H9 (cell line): ENCODE measurements at regions not wholly inside any gene's neighbourhood (a gene's known extent, or its start where the extent isn't known, plus 50 kb on each side); places are given as distances from the start of the nearest gene placed in this dataset.

Experiments
- DNase-seq: peaks from one replicate; pipeline ENCODE4 v3.0.0-alpha.2; 2017
- H2AFZ ChIP-seq: one replicate; pipeline ENCODE4 v1.6.1; 2013; ENCODE audit warnings: mild to moderate bottlenecking, low read length, control low read depth, moderate library complexity
- H2AK5ac ChIP-seq: 2 replicates; pipeline ENCODE4 v1.6.1; 2013; ENCODE audit warnings: low read length, control low read depth, mixed read lengths; ENCODE audit not compliant: insufficient read length
- H2BK120ac ChIP-seq: one replicate; pipeline ENCODE4 v1.6.1; 2013; ENCODE audit warnings: low read depth, mild to moderate bottlenecking, low read length, control low read depth, inconsistent platforms; ENCODE audit not compliant: poor library complexity, severe bottlenecking
- H2BK12ac ChIP-seq: 2 replicates; pipeline ENCODE4 v1.6.1; 2013; ENCODE audit warnings: low read length, control low read depth, mixed read lengths, low read depth; ENCODE audit not compliant: insufficient read length
- H2BK15ac ChIP-seq: 2 replicates; pipeline ENCODE4 v1.6.1; 2013; ENCODE audit warnings: low read depth, low read length, control low read depth
- H2BK20ac ChIP-seq: one replicate; pipeline ENCODE4 v1.6.1; 2013; ENCODE audit warnings: low read depth, mild to moderate bottlenecking, low read length, control low read depth, inconsistent platforms; ENCODE audit not compliant: poor library complexity, severe bottlenecking
- H2BK5ac ChIP-seq: 2 replicates; pipeline ENCODE4 v1.6.1; 2013; ENCODE audit warnings: low read length, control low read depth, mixed read lengths; ENCODE audit not compliant: insufficient read length
- H3K14ac ChIP-seq: 2 replicates; pipeline ENCODE4 v1.6.1; 2013; ENCODE audit warnings: low read length, control low read depth; ENCODE audit not compliant: insufficient read depth
- H3K18ac ChIP-seq: 2 replicates; pipeline ENCODE4 v1.6.1; 2013; ENCODE audit warnings: low read depth, mild to moderate bottlenecking, mixed read lengths, low read length, control low read depth; ENCODE audit not compliant: insufficient read length
- H3K23ac ChIP-seq: 2 replicates; pipeline ENCODE4 v1.6.1; 2013; ENCODE audit warnings: low read length, control low read depth, mixed read lengths, low read depth; ENCODE audit not compliant: insufficient read length
- H3K23me2 ChIP-seq: 2 replicates; pipeline ENCODE4 v1.6.1; 2013; ENCODE audit warnings: low read depth, mild to moderate bottlenecking, mixed read lengths, low read length, control low read depth; ENCODE audit not compliant: insufficient read length, poor library complexity, severe bottlenecking
- H3K27ac ChIP-seq: 2 replicates; pipeline ENCODE4 v1.5.1; 2013; ENCODE audit warnings: low read length, control low read depth, mixed read lengths, low read depth; ENCODE audit not compliant: insufficient read length
- H3K27me3 ChIP-seq: 2 replicates; pipeline ENCODE4 v1.6.1; 2013; ENCODE audit warnings: low read length, control low read depth, inconsistent platforms; ENCODE audit not compliant: insufficient read depth
- H3K4ac ChIP-seq: 2 replicates; pipeline ENCODE4 v1.6.1; 2013; ENCODE audit warnings: low read depth, mild to moderate bottlenecking, control low read depth, inconsistent platforms, low read length, moderate library complexity
- H3K4me1 ChIP-seq: 2 replicates; pipeline ENCODE4 v1.6.1; 2013; ENCODE audit warnings: low read length, control low read depth, inconsistent platforms; ENCODE audit not compliant: insufficient read depth
- H3K4me2 ChIP-seq: 2 replicates; pipeline ENCODE4 v1.6.1; 2013; ENCODE audit warnings: low read length, control low read depth, mixed read lengths; ENCODE audit not compliant: insufficient read length, insufficient read depth
- H3K56ac ChIP-seq: 2 replicates; pipeline ENCODE4 v1.6.1; 2013; ENCODE audit warnings: low read depth, mild to moderate bottlenecking, mixed read lengths, low read length, control low read depth; ENCODE audit not compliant: insufficient read length
- H3K79me1 ChIP-seq: 2 replicates; pipeline ENCODE4 v1.6.1; 2013; ENCODE audit warnings: low read depth, mild to moderate bottlenecking, moderate library complexity, low read length, control low read depth, inconsistent platforms; ENCODE audit not compliant: insufficient read depth, poor library complexity, severe bottlenecking
- H3K79me2 ChIP-seq: 2 replicates; pipeline ENCODE4 v1.6.1; 2013; ENCODE audit warnings: low read length, control low read depth, inconsistent platforms; ENCODE audit not compliant: insufficient read depth
- H3K9ac ChIP-seq: 2 replicates; pipeline ENCODE4 v1.6.1; 2013; ENCODE audit warnings: low read length, control low read depth, mixed read lengths; ENCODE audit not compliant: insufficient read length; ENCODE audit errors: extremely low read depth
- H3K9me3 ChIP-seq: one replicate; pipeline ENCODE4 v1.6.1; 2013; ENCODE audit warnings: low read depth, low read length, inconsistent platforms; ENCODE audit not compliant: control insufficient read depth
- H3T11ph ChIP-seq: one replicate; pipeline ENCODE4 v1.6.1; 2013; ENCODE audit warnings: mild to moderate bottlenecking, low read length, control low read depth, inconsistent platforms
- H4K20me1 ChIP-seq: one replicate; pipeline ENCODE4 v1.6.1; 2013; ENCODE audit not compliant: control insufficient read depth, insufficient read length, insufficient read depth
- H4K5ac ChIP-seq: 2 replicates; pipeline ENCODE4 v1.6.1; 2013; ENCODE audit warnings: low read depth, mild to moderate bottlenecking, mixed read lengths, low read length, control low read depth; ENCODE audit not compliant: insufficient read length
- H4K8ac ChIP-seq: replicated peaks from 2 replicates; pipeline ENCODE4 v1.6.1; 2013; ENCODE audit warnings: low read length, control low read depth, mixed read lengths, low read depth; ENCODE audit not compliant: insufficient read length
- H4K91ac ChIP-seq: 2 replicates; pipeline ENCODE4 v1.6.1; 2013; ENCODE audit warnings: low read depth, mild to moderate bottlenecking, moderate library complexity, mixed read lengths, low read length, control low read depth; ENCODE audit not compliant: insufficient read length
- H3K27ac Mint-ChIP-seq, 3 experiments: 2 replicates in 2 of 3; 3 replicates in 1 of 3; pipeline ENCODE4 v1.8.0; 2020 to 2021; ENCODE audit warnings: mixed read lengths in 3 of 3, mild to moderate bottlenecking in 1 of 3, moderate library complexity in 1 of 3
- H3K27me3 Mint-ChIP-seq: 2 replicates; pipeline ENCODE4 v1.8.0; 2021; ENCODE audit warnings: low read depth, mild to moderate bottlenecking, moderate library complexity, mixed read lengths
- H3K36me3 Mint-ChIP-seq, 3 experiments: 2 replicates in 2 of 3; 3 replicates in 1 of 3; pipeline ENCODE4 v1.8.0; 2020 to 2021; ENCODE audit warnings: low read depth in 3 of 3, mixed read lengths in 3 of 3; ENCODE audit not compliant: insufficient read depth in 1 of 3
- H3K4me1 Mint-ChIP-seq, 2 experiments: 2 replicates each; pipeline ENCODE4 v1.8.0; 2020; ENCODE audit warnings: mixed read lengths in 2 of 2
- H3K4me3 Mint-ChIP-seq, 2 experiments: 2 replicates in 1 of 2; 3 replicates in 1 of 2; pipeline ENCODE4 v1.8.0; 2020 to 2021; ENCODE audit warnings: mild to moderate bottlenecking in 2 of 2, mixed read lengths in 2 of 2, moderate library complexity in 1 of 2
- H3K9me3 Mint-ChIP-seq, 2 experiments: 2 replicates in 1 of 2; 3 replicates in 1 of 2; pipeline ENCODE4 v1.8.0; 2020; ENCODE audit warnings: mild to moderate bottlenecking in 2 of 2, mixed read lengths in 2 of 2, moderate library complexity in 1 of 2
- WGBS: extraction: QIAGEN DNeasy Blood & Tissue Kit; methylation state at CpG from one replicate; pipeline ENCODE4 v1.1.7; 2013; ENCODE audit warnings: missing lambda C conversion rate, low lambda C conversion rate, mixed read lengths; ENCODE audit not compliant: insufficient read length; ENCODE audit errors: extremely low coverage; 5-methylcytosine and 5-hydroxymethylcytosine counted together
- TF ChIP-seq, protein P1 (sequence below): fragments of 200-600 bp; sonication (generic); conservative IDR thresholded peaks from 3 replicates; pipeline ENCODE4 v1.8.0; 2021; ENCODE audit warnings: antibody characterized with exemption, mild to moderate bottlenecking

GRCh38 chr18:46332921-46333341 is 228.7 kb downstream of the HAUS1 start:
- peak overlapping the region; percentile 67 for H3K4me2 ChIP-seq
- no peak overlapping the region for H2AFZ ChIP-seq
- no peaks in the 10 kb centered on the region; the same call in 1 of the 2 replicates for H3K79me2 ChIP-seq
- no peak overlapping the region for H3K56ac ChIP-seq
- Mint-ChIP-seq H3K4me1 (peaks cover 34 to 43% of the 10 kb centered on the region in 2 experiments), H3K9me3 (no peaks in the 10 kb centered on the region; a peak in 1 of 5 replicates), H3K36me3 (no peaks in the 10 kb centered on the region), H3K27ac (no peak overlapping the region), H3K4me3 (peak overlapping the region; percentile 75 to 76), H3K27me3 (peaks cover 61% of the 10 kb centered on the region)
- H4K8ac ChIP-seq, result no peak overlapping the region
- H3K23ac ChIP-seq, result no peak overlapping the region
- TF ChIP-seq, protein P1, sequence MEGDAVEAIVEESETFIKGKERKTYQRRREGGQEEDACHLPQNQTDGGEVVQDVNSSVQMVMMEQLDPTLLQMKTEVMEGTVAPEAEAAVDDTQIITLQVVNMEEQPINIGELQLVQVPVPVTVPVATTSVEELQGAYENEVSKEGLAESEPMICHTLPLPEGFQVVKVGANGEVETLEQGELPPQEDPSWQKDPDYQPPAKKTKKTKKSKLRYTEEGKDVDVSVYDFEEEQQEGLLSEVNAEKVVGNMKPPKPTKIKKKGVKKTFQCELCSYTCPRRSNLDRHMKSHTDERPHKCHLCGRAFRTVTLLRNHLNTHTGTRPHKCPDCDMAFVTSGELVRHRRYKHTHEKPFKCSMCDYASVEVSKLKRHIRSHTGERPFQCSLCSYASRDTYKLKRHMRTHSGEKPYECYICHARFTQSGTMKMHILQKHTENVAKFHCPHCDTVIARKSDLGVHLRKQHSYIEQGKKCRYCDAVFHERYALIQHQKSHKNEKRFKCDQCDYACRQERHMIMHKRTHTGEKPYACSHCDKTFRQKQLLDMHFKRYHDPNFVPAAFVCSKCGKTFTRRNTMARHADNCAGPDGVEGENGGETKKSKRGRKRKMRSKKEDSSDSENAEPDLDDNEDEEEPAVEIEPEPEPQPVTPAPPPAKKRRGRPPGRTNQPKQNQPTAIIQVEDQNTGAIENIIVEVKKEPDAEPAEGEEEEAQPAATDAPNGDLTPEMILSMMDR, result no peak
- H3K18ac ChIP-seq, result no peak overlapping the region
- no peak overlapping the region for H3K27ac ChIP-seq
- no peak overlapping the region for H4K91ac ChIP-seq
- peaks cover 20% of the 10 kb centered on the region for H3K23me2 ChIP-seq
- no peak overlapping the region for H2BK120ac ChIP-seq
- H2BK5ac ChIP-seq, result no peak overlapping the region
- no peak overlapping the region for H3K4ac ChIP-seq
- H4K20me1 ChIP-seq, result no peaks in the 10 kb centered on the region
- no peak overlapping the region for H2BK12ac ChIP-seq
- no peak overlapping the region for H2BK20ac ChIP-seq
- peaks cover 10% of the 10 kb centered on the region; the same call in 1 of the 2 replicates for H3K27me3 ChIP-seq
- H3T11ph ChIP-seq, result no peak overlapping the region
- no peak overlapping the region for H3K9ac ChIP-seq
- H3K9me3 ChIP-seq, result no peaks in the 10 kb centered on the region
- H4K5ac ChIP-seq, result no peak overlapping the region
- no peak overlapping the region for H2AK5ac ChIP-seq
- no peak for DNase-seq
- no peak overlapping the region for H2BK15ac ChIP-seq
- H3K14ac ChIP-seq, result no peak overlapping the region
- H3K79me1 ChIP-seq, result no peaks in the 10 kb centered on the region
- peaks cover 4% of the 10 kb centered on the region; the same call in 1 of the 2 replicates for H3K4me1 ChIP-seq
- no CpG with 5 or more reads among the region's 9 CpGs for WGBS
